ENCODE measurements at regions not wholly inside any gene's neighbourhood (a gene's known extent, or its start where the extent isn't known, plus 50 kb on each side); places are given as distances from the start of the nearest gene placed in this dataset.
A peak's percentile ranks its signal among the peaks of the same experiment; 100 is the strongest.

- no peak for TF ChIP-seq CTCF (IDR thresholded peaks at IDR 0.05; ENCODE audit: low read depth, low read length, missing control alignments)
- in situ Hi-C loops (cut with HindIII; ENCODE audit: low sequenced_read_pairs) = no loop called here
- H3K4me3 ChIP-seq (ENCODE audit: low read depth, low read length) = no peak overlapping the region
- no peak for DNase-seq (ENCODE audit: low read depth)
These were observed 682.4 kb downstream of the MAT2B start for GRCh38 chr5:164187785-164188184.

- in situ Hi-C loops (cut with HindIII; ENCODE audit: low sequenced_read_pairs) = no loop called here
- TF ChIP-seq CTCF (IDR thresholded peaks at IDR 0.05; ENCODE audit: low read depth, low read length, missing control alignments) = no peak
- no peak for DNase-seq (ENCODE audit: low read depth)
- H3K4me3 ChIP-seq (ENCODE audit: low read depth, low read length) = no peak overlapping the region
These were observed 683.3 kb downstream of the MAT2B start for GRCh38 chr5:164188733-164189148.

- DNase-seq (ENCODE audit: low read depth) = peak; percentile 35
- H3K4me3 ChIP-seq (ENCODE audit: low read depth, low read length) = no peak overlapping the region
- in situ Hi-C loops (cut with HindIII; ENCODE audit: low sequenced_read_pairs) = no loop called here
- TF ChIP-seq CTCF (IDR thresholded peaks at IDR 0.05; ENCODE audit: low read depth, low read length, missing control alignments) = no peak
These were observed 685.8 kb downstream of the MAT2B start for GRCh38 chr5:164191240-164191639.

GRCh38 chr5:164202338-164202737 lies 696.9 kb downstream of the MAT2B start:
- no peak for TF ChIP-seq CTCF (IDR thresholded peaks at IDR 0.05; ENCODE audit: low read depth, low read length, missing control alignments)
- in situ Hi-C loops (cut with HindIII; ENCODE audit: low sequenced_read_pairs) = no loop called here
- DNase-seq (ENCODE audit: low read depth) = peak; percentile 66
- H3K4me3 ChIP-seq (ENCODE audit: low read depth, low read length) = no peak overlapping the region

GRCh38 chr5:164203581-164204225 lies 698.3 kb downstream of the MAT2B start:
- no peak overlapping the region for H3K4me3 ChIP-seq (ENCODE audit: low read depth, low read length)
- TF ChIP-seq CTCF (IDR thresholded peaks at IDR 0.05; ENCODE audit: low read depth, low read length, missing control alignments) = no peak
- in situ Hi-C loops (cut with HindIII; ENCODE audit: low sequenced_read_pairs) = no loop called here
- DNase-seq (ENCODE audit: low read depth) = no peak

GRCh38 chr5:164204338-164204946 lies 699.0 kb downstream of the MAT2B start:
- TF ChIP-seq CTCF (IDR thresholded peaks at IDR 0.05; ENCODE audit: low read depth, low read length, missing control alignments) = no peak
- peak; percentile 82 for DNase-seq (ENCODE audit: low read depth)
- in situ Hi-C loops (cut with HindIII; ENCODE audit: low sequenced_read_pairs) = no loop called here
- no peak overlapping the region for H3K4me3 ChIP-seq (ENCODE audit: low read depth, low read length)

All from astrocyte of the cerebellum (primary cell).